CD14-positive monocyte (primary cell): ENCODE measurements at regions not wholly inside any gene's neighbourhood (a gene's known extent, or its start where the extent isn't known, plus 50 kb on each side); places are given as distances from the start of the nearest gene placed in this dataset.

ENCODE experiments used
- DNase-seq, 3 donors: peaks; one replicate each; pipeline ENCODE4 v3.0.0-alpha.2; 2011 to 2022
- H2AFZ ChIP-seq: 2 replicates; pipeline ENCODE4 v1.6.0; 2012; ENCODE audit warnings: mild to moderate bottlenecking, low read depth, low read length, inconsistent platforms; ENCODE audit not compliant: insufficient read depth, poor library complexity, severe bottlenecking
- H3K27ac ChIP-seq, 2 donors: 1 replicate in 1 of 2; 2 replicates in 1 of 2; pipeline ENCODE4 v1.5.1; 2012 to 2013; ENCODE audit warnings: low read length in 2 of 2, control low read depth in 1 of 2, inconsistent platforms in 1 of 2, low read depth in 1 of 2, mild to moderate bottlenecking in 1 of 2
- H3K27me3 ChIP-seq, 2 donors: one replicate each; pipeline versions ENCODE4 v1.6.0 to v1.6.1; 2011 to 2013; ENCODE audit warnings: low read length in 2 of 2; ENCODE audit not compliant: control insufficient read depth in 2 of 2, insufficient read depth in 2 of 2
- H3K36me3 ChIP-seq, 2 donors: replicated peaks in 1 of 2; 1 replicate in 1 of 2; 2 replicates in 1 of 2; pipeline versions ENCODE4 v1.5.1 to v1.6.1; 2012 to 2013; ENCODE audit warnings: low read length in 2 of 2, control low read depth in 1 of 2, inconsistent platforms in 1 of 2, mild to moderate bottlenecking in 1 of 2; ENCODE audit not compliant: insufficient read depth in 2 of 2, control insufficient read depth in 1 of 2
- H3K4me1 ChIP-seq, 2 donors: 1 replicate in 1 of 2; 2 replicates in 1 of 2; pipeline versions ENCODE4 v1.5.1 to v1.6.1; 2012 to 2013; ENCODE audit warnings: low read length in 2 of 2, control low read depth in 1 of 2, inconsistent platforms in 1 of 2, mild to moderate bottlenecking in 1 of 2, moderate library complexity in 1 of 2; ENCODE audit not compliant: insufficient read depth in 2 of 2, control insufficient read depth in 1 of 2
- H3K4me2 ChIP-seq: replicated peaks from 2 replicates; pipeline ENCODE3; 2012; ENCODE audit warnings: low read length, moderate library complexity, mild to moderate bottlenecking; ENCODE audit not compliant: poor library complexity, severe bottlenecking; ENCODE audit errors: extremely low read depth
- H3K4me3 ChIP-seq, 3 experiments: fragments of 200-600 bp in 1 of 3; sonication (generic) in 1 of 3; replicated peaks in 1 of 3; 1 replicate in 2 of 3; 2 replicates in 1 of 3; pipeline ENCODE4 v1.5.1; 2011 to 2013; ENCODE audit warnings: low read length in 3 of 3, mild to moderate bottlenecking in 3 of 3, control low read depth in 2 of 3, low read depth in 2 of 3, inconsistent platforms in 1 of 3, moderate library complexity in 1 of 3
- H3K79me2 ChIP-seq: 2 replicates; pipeline ENCODE4 v1.6.0; 2012; ENCODE audit warnings: mild to moderate bottlenecking, control low read depth, inconsistent platforms, low read length, moderate library complexity; ENCODE audit not compliant: insufficient read depth
- H3K9ac ChIP-seq: 2 replicates; pipeline ENCODE4 v1.6.0; 2017; ENCODE audit warnings: low read length, mild to moderate bottlenecking; ENCODE audit not compliant: insufficient read depth, poor library complexity, severe bottlenecking
- H3K9me3 ChIP-seq, 2 donors: replicated peaks in 1 of 2; 1 replicate in 1 of 2; 2 replicates in 1 of 2; pipeline versions ENCODE4 v1.5.1 to v1.6.1; 2012 to 2013; ENCODE audit warnings: low read length in 2 of 2, control low read depth in 1 of 2; ENCODE audit not compliant: control insufficient read depth in 1 of 2, insufficient read depth in 1 of 2
- H4K20me1 ChIP-seq: 2 replicates; pipeline ENCODE4 v1.6.0; 2012; ENCODE audit warnings: mild to moderate bottlenecking, low read length, control low read depth, moderate library complexity; ENCODE audit not compliant: insufficient read depth
- H3K27ac Mint-ChIP-seq, 7 donors: one replicate each; pipeline ENCODE4 v1.8.0; 2020; ENCODE audit warnings: mild to moderate bottlenecking in 7 of 7, mixed read lengths in 7 of 7, moderate library complexity in 6 of 7, inconsistent platforms in 2 of 7
- H3K27me3 Mint-ChIP-seq, 3 donors: one replicate each; pipeline ENCODE4 v1.8.0; 2021 to 2022; ENCODE audit warnings: low read depth in 3 of 3, mild to moderate bottlenecking in 3 of 3, mixed read lengths in 3 of 3, moderate library complexity in 3 of 3, inconsistent platforms in 1 of 3
- H3K36me3 Mint-ChIP-seq, 2 donors: one replicate each; pipeline ENCODE4 v1.8.0; 2020; ENCODE audit warnings: mixed read lengths in 2 of 2, inconsistent platforms in 1 of 2, mild to moderate bottlenecking in 1 of 2
- H3K4me1 Mint-ChIP-seq: one replicate; pipeline ENCODE4 v1.8.0; 2020; ENCODE audit warnings: mild to moderate bottlenecking, mixed read lengths
- H3K4me3 Mint-ChIP-seq, 2 donors: one replicate each; pipeline ENCODE4 v1.8.0; 2020; ENCODE audit warnings: mild to moderate bottlenecking in 2 of 2, mixed read lengths in 2 of 2, moderate library complexity in 1 of 2
- H3K9me3 Mint-ChIP-seq, 7 donors: one replicate each; pipeline ENCODE4 v1.8.0; 2020 to 2022; ENCODE audit warnings: mixed read lengths in 7 of 7, mild to moderate bottlenecking in 6 of 7, moderate library complexity in 6 of 7, inconsistent platforms in 2 of 7
- WGBS: methylation state at CpG from one replicate; pipeline ENCODE4 v1.1.5; 2013; ENCODE audit warnings: missing lambda C conversion rate; ENCODE audit not compliant: insufficient coverage; 5-methylcytosine and 5-hydroxymethylcytosine counted together
- intact Hi-C, 2 donors: fragments of 100-400 bp; cut with micrococcal nuclease; formaldehyde crosslinking; loops; one replicate each; pipeline versions ENCODE4 v1.15.0 to v1.15.1; 2023
- TF ChIP-seq, protein P1 (sequence below): fragments of 200-600 bp; IDR thresholded peaks from one replicate; pipeline ENCODE4 v1.8.0; 2022; ENCODE audit warnings: antibody characterized with exemption, mild to moderate bottlenecking

DNA sequence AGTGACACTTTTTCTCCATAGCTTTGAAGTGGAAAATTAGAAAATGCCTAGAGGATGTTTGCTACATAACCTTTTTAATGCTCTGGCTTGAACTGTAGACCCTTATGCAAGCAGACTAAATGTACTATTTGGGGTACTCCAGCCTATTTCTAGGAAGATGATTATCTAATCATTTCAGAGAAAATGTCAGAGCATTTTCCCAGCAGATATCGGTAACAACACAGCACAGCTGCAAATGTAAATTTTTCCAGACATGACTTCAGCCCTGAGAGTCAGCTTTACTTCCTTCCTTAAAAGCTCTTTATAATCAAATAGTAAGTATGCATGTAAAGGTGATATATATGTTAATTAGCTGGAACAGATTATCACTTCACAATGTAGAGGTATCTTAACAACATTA, 1647.1 kb downstream of the SUCLG1 start:
- H3K36me3 ChIP-seq: no peaks in the 10 kb centered on the region
- Mint-ChIP-seq H3K36me3 (no peaks in the 10 kb centered on the region), H3K4me1 (no peaks in the 10 kb centered on the region), H3K4me3 (no peak overlapping the region), H3K9me3 (peaks cover 0 to 5% (median 0%) of the 10 kb centered on the region in 7 donors), H3K27ac (no peak overlapping the region), H3K27me3 (no peaks in the 10 kb centered on the region)
- no peak overlapping the region for H3K4me2 ChIP-seq
- H3K9me3 ChIP-seq: peaks cover 0 to 3% of the 10 kb centered on the region in 2 donors
- no peak overlapping the region for H3K4me3 ChIP-seq
- TF ChIP-seq, protein P1, sequence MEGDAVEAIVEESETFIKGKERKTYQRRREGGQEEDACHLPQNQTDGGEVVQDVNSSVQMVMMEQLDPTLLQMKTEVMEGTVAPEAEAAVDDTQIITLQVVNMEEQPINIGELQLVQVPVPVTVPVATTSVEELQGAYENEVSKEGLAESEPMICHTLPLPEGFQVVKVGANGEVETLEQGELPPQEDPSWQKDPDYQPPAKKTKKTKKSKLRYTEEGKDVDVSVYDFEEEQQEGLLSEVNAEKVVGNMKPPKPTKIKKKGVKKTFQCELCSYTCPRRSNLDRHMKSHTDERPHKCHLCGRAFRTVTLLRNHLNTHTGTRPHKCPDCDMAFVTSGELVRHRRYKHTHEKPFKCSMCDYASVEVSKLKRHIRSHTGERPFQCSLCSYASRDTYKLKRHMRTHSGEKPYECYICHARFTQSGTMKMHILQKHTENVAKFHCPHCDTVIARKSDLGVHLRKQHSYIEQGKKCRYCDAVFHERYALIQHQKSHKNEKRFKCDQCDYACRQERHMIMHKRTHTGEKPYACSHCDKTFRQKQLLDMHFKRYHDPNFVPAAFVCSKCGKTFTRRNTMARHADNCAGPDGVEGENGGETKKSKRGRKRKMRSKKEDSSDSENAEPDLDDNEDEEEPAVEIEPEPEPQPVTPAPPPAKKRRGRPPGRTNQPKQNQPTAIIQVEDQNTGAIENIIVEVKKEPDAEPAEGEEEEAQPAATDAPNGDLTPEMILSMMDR: no peak
- no peak overlapping the region for H3K9ac ChIP-seq
- H3K27ac ChIP-seq: no peak overlapping the region
- WGBS: no CpG with 5 or more reads among the region's 1 CpG
- intact Hi-C loops: no loop called here
- H3K4me1 ChIP-seq: no peaks in the 10 kb centered on the region
- no peaks in the 10 kb centered on the region for H3K79me2 ChIP-seq
- H4K20me1 ChIP-seq: no peaks in the 10 kb centered on the region
- no peak overlapping the region for H2AFZ ChIP-seq
- DNase-seq: no peak
- H3K27me3 ChIP-seq: no peaks in the 10 kb centered on the region

DNA sequence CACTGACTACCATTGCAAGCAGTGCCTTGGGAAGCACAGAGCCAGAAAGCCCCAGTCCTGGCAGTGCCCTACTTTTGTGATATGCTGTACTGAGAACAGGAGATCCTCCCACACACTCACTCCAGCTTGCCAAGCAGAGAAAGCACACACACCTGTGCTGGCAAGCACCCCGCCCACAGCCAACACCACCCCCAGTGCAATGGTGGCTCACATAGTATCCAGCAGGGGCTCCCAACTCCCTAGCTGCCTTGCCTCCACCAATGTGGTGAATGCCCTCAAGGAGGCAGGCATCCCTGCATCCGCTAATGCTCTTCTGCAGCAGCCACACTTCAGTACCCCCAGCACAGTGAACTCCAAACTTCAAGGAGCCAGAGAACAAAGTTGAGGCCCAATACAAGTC, 1655.8 kb downstream of the SUCLG1 start:
- Histone ChIP-seq H3K9me3 (peaks cover 12 to 29% of the 10 kb centered on the region in 2 donors), H3K4me3 (no peak overlapping the region), H3K27ac (no peak overlapping the region), H3K79me2 (no peaks in the 10 kb centered on the region), H3K27me3 (no peaks in the 10 kb centered on the region), H4K20me1 (no peaks in the 10 kb centered on the region), H3K9ac (no peak overlapping the region), H3K4me2 (no peak overlapping the region), H3K4me1 (no peaks in the 10 kb centered on the region), H3K36me3 (no peaks in the 10 kb centered on the region), H2AFZ (no peak overlapping the region)
- TF ChIP-seq, protein P1: no peak
- Mint-ChIP-seq H3K27ac (no peak overlapping the region), H3K36me3 (no peaks in the 10 kb centered on the region), H3K27me3 (no peaks in the 10 kb centered on the region), H3K4me3 (no peak overlapping the region), H3K4me1 (no peaks in the 10 kb centered on the region), H3K9me3 (peaks cover 8 to 25% (median 18%) of the 10 kb centered on the region in 7 donors)
- WGBS: 93% methylated on average over 2 of the region's 2 CpGs
- DNase-seq: no peak
- intact Hi-C loops: no loop called here
